Vagina (tissue), 2 donors: ENCODE measurements at regions not wholly inside any gene's neighbourhood (a gene's known extent, or its start where the extent isn't known, plus 50 kb on each side); places are given as distances from the start of the nearest gene placed in this dataset.

Source experiments
- DNase-seq, 2 donors: peaks; one replicate each; pipeline ENCODE4 v3.0.0-alpha.2; 2017; ENCODE audit errors: extremely low spot score in 2 of 2
- H3K27ac ChIP-seq: fragments of 200-600 bp; sonication (generic); one replicate; pipeline ENCODE4 v1.5.1; 2019
- H3K27me3 ChIP-seq: fragments of 200-600 bp; sonication (generic); one replicate; pipeline ENCODE4 v1.5.1; 2019
- H3K36me3 ChIP-seq, 2 donors: fragments of 200-600 bp; sonication (generic); one replicate each; pipeline ENCODE4 v1.5.1; 2017 to 2019
- H3K4me1 ChIP-seq: fragments of 200-600 bp; sonication (generic); one replicate; pipeline ENCODE4 v1.5.1; 2019
- H3K4me3 ChIP-seq, 2 donors: fragments of 200-600 bp; sonication (generic); 1 replicate in 1 of 2; 2 replicates in 1 of 2; pipeline ENCODE4 v1.5.1; 2016 to 2019
- H3K9me3 ChIP-seq: fragments of 200-600 bp; sonication (generic); one replicate; pipeline ENCODE4 v1.5.1; 2019
- CTCF ChIP-seq, 3 experiments: fragments of 450-650 bp in 2 of 3; fragments of 200-600 bp in 1 of 3; sonication (generic) in 1 of 3; IDR thresholded peaks; one replicate each; pipeline ENCODE4 v1.5.1; 2017 to 2019; ENCODE audit warnings: antibody characterized with exemption in 3 of 3, mild to moderate bottlenecking in 2 of 3, moderate library complexity in 2 of 3
- POLR2A ChIP-seq, 2 donors: fragments of 450-650 bp; IDR thresholded peaks; one replicate each; pipeline ENCODE4 v1.6.1; 2017; ENCODE audit warnings: antibody characterized with exemption in 2 of 2, mild to moderate bottlenecking in 2 of 2, moderate library complexity in 2 of 2
- POLR2AphosphoS5 ChIP-seq, 2 donors: sonication (generic); formaldehyde crosslinking; IDR thresholded peaks; one replicate each; pipeline ENCODE4 v1.9.0; 2017; ENCODE audit warnings: antibody characterized with exemption in 2 of 2, mild to moderate bottlenecking in 2 of 2, low read depth in 1 of 2; ENCODE audit not compliant: insufficient read depth in 1 of 2
- intact Hi-C: fragments of 100-400 bp; cut with DNase I; formaldehyde crosslinking; loops from one replicate; pipeline ENCODE4 v1.15.1; 2023

- intact Hi-C loops = loop anchor here (10.0 kb wide), 1 partner anchor 631 kb away; no protein-coding TSS in a partner anchor
- Histone ChIP-seq H3K4me1 (no peaks in the 10 kb centered on the region), H3K27me3 (no peaks in the 10 kb centered on the region), H3K4me3 (no peak overlapping the region), H3K9me3 (no peaks in the 10 kb centered on the region), H3K36me3 (no peaks in the 10 kb centered on the region), H3K27ac (no peak overlapping the region)
- TF ChIP-seq POLR2A (IDR thresholded peaks at IDR 0.05) (no peak), CTCF (IDR thresholded peaks at IDR 0.05) (no peak), POLR2AphosphoS5 (IDR thresholded peaks at IDR 0.05; ENCODE audit: insufficient read depth in 1 of 2, low read depth in 1 of 2) (no peak)
- no peak for DNase-seq
Measured at GRCh38 chr3:168213920-168214319, 118.2 kb upstream of the GOLIM4 start.

GRCh38 chr3:168212664-168213285 is 117.1 kb upstream of the GOLIM4 start:
- no peaks in the 10 kb centered on the region for H3K4me1 ChIP-seq
- no peak overlapping the region for H3K27ac ChIP-seq
- TF ChIP-seq POLR2AphosphoS5 (IDR thresholded peaks at IDR 0.05; ENCODE audit: insufficient read depth in 1 of 2, low read depth in 1 of 2) (no peak), CTCF (IDR thresholded peaks at IDR 0.05) (no peak), POLR2A (IDR thresholded peaks at IDR 0.05) (no peak)
- H3K4me3 ChIP-seq = no peak overlapping the region
- H3K9me3 ChIP-seq = no peaks in the 10 kb centered on the region
- DNase-seq = no peak
- H3K27me3 ChIP-seq = no peaks in the 10 kb centered on the region
- intact Hi-C loops = loop anchor here (10.0 kb wide), 1 partner anchor 632 kb away; no protein-coding TSS in a partner anchor
- no peaks in the 10 kb centered on the region for H3K36me3 ChIP-seq

- intact Hi-C loops = no loop called here
- Histone ChIP-seq H3K36me3 (no peaks in the 10 kb centered on the region), H3K27me3 (no peaks in the 10 kb centered on the region), H3K4me1 (no peaks in the 10 kb centered on the region), H3K9me3 (no peaks in the 10 kb centered on the region), H3K27ac (no peak overlapping the region), H3K4me3 (no peak overlapping the region)
- TF ChIP-seq POLR2AphosphoS5 (IDR thresholded peaks at IDR 0.05; ENCODE audit: insufficient read depth in 1 of 2, low read depth in 1 of 2) = no peak
- TF ChIP-seq POLR2A (IDR thresholded peaks at IDR 0.05) = no peak
- no peak for TF ChIP-seq CTCF (IDR thresholded peaks at IDR 0.05)
- DNase-seq = no peak
Measured at GRCh38 chr3:168205451-168205850, 109.7 kb upstream of the GOLIM4 start.

GRCh38 chr3:168197162-168197561 is 101.4 kb upstream of the GOLIM4 start:
- intact Hi-C loops = no loop called here
- no peak for TF ChIP-seq POLR2A (IDR thresholded peaks at IDR 0.05)
- TF ChIP-seq CTCF (IDR thresholded peaks at IDR 0.05) = no peak
- no peak for TF ChIP-seq POLR2AphosphoS5 (IDR thresholded peaks at IDR 0.05; ENCODE audit: insufficient read depth in 1 of 2, low read depth in 1 of 2)
- H3K9me3 ChIP-seq = no peaks in the 10 kb centered on the region
- H3K27me3 ChIP-seq = no peaks in the 10 kb centered on the region
- H3K4me3 ChIP-seq = no peak overlapping the region
- H3K4me1 ChIP-seq = no peaks in the 10 kb centered on the region
- DNase-seq = no peak
- H3K27ac ChIP-seq = no peak overlapping the region
- no peaks in the 10 kb centered on the region for H3K36me3 ChIP-seq

GRCh38 chr3:168191856-168192255 is 96.1 kb upstream of the GOLIM4 start:
- Histone ChIP-seq H3K9me3 (no peaks in the 10 kb centered on the region), H3K4me3 (no peak overlapping the region), H3K27ac (no peak overlapping the region), H3K36me3 (no peaks in the 10 kb centered on the region), H3K4me1 (no peaks in the 10 kb centered on the region), H3K27me3 (no peaks in the 10 kb centered on the region)
- DNase-seq = no peak
- no peak for TF ChIP-seq CTCF (IDR thresholded peaks at IDR 0.05)
- TF ChIP-seq POLR2AphosphoS5 (IDR thresholded peaks at IDR 0.05; ENCODE audit: insufficient read depth in 1 of 2, low read depth in 1 of 2) = no peak
- TF ChIP-seq POLR2A (IDR thresholded peaks at IDR 0.05) = no peak
- intact Hi-C loops = no loop called here
